ENCODE measurements at regions not wholly inside any gene's neighbourhood (a gene's known extent, or its start where the extent isn't known, plus 50 kb on each side); places are given as distances from the start of the nearest gene placed in this dataset.

DNA sequence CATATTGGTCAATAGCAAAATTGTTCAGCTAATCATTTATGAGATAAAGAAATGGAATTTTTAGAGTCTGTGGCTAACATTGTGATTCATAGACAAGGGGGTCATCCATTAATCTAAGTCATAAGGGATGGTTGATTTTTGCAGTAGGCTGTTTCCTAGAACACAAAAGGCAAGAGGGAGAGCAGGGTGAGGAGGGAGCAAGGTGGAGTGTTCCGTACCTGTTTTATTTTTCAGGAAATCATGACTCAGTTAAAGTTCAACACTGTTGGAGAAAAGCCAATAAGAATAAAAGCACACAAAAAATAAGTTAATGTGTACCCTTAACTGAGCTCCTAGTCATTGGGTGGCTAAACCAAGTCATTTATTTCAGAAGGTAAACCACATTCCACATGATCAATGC, 512.4 kb upstream of the ATXN8OS start:
- intact Hi-C loops (cut with DNase I): no loop called here
- Histone ChIP-seq H3K4me3 (no peak overlapping the region), H3K4me1 (no peaks in the 10 kb centered on the region), H3K36me3 (no peaks in the 10 kb centered on the region), H3K27me3 (ENCODE audit: low read depth) (no peaks in the 10 kb centered on the region), H3K9me3 (no peaks in the 10 kb centered on the region), H3K27ac (no peak overlapping the region)
- no peak for ATAC-seq
- TF ChIP-seq, protein P1, sequence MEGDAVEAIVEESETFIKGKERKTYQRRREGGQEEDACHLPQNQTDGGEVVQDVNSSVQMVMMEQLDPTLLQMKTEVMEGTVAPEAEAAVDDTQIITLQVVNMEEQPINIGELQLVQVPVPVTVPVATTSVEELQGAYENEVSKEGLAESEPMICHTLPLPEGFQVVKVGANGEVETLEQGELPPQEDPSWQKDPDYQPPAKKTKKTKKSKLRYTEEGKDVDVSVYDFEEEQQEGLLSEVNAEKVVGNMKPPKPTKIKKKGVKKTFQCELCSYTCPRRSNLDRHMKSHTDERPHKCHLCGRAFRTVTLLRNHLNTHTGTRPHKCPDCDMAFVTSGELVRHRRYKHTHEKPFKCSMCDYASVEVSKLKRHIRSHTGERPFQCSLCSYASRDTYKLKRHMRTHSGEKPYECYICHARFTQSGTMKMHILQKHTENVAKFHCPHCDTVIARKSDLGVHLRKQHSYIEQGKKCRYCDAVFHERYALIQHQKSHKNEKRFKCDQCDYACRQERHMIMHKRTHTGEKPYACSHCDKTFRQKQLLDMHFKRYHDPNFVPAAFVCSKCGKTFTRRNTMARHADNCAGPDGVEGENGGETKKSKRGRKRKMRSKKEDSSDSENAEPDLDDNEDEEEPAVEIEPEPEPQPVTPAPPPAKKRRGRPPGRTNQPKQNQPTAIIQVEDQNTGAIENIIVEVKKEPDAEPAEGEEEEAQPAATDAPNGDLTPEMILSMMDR (IDR thresholded peaks at IDR 0.05): no peak
- no peak for DNase-seq

DNA sequence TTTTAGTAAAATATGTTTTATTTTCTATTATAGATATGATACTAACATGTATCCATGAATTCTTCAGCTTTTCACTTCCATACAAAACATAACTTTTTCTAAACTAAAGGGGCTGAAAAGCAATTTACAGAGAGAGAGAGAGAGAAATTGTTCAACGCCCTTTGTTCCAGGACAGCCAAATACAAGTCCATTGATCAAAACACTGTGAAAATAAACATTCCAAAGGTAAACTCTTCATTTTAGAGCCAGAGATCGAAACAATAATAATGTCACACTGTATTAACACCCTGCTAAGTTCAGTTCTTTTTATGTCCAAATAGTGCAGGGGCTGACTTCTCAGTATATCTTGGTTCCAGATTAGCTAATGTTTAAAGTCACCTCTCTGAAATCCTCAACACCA, 516.2 kb upstream of the ATXN8OS start:
- ATAC-seq (no peak), DNase-seq (no peak)
- no peaks in the 10 kb centered on the region for H3K27me3 ChIP-seq (ENCODE audit: low read depth)
- intact Hi-C loops (cut with DNase I): no loop called here
- H3K36me3 ChIP-seq: no peaks in the 10 kb centered on the region
- TF ChIP-seq, protein P1 (IDR thresholded peaks at IDR 0.05): no peak
- no peak overlapping the region for H3K27ac ChIP-seq
- no peak overlapping the region for H3K4me3 ChIP-seq
- H3K4me1 ChIP-seq: no peaks in the 10 kb centered on the region
- no peaks in the 10 kb centered on the region for H3K9me3 ChIP-seq

DNA sequence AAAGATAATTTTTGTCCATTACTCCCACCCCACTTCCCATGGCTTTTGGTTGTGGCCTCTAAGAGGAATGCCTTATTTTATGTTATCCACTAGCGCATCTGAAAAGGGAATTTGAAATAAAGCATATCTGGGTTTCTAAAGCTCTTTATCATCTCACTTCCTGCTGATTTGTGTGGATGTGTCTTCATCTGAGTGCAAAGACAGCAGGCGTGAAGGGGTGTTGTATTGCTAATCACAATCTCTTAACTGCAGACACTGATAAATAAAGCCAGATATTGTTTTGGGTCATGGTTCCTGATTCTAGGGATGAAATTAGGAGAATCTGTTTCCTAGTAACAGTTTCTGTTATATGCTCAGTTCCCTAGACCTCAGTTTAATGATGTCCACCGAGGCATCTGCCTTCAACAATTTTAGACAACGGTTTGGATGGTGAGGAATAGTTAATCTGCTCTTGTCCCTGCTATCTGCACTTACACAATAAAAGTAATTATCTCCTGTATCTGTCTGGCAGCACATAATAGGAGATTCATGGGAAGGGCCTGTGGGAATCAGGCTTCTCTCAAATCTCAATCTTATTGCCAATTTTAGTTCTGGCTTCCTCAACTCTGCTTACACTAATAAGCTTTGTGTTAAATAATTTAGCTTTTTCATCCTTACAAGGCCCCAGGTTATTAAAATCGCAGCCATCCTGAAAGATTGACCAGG, 517.9 kb upstream of the ATXN8OS start:
- no peaks in the 10 kb centered on the region for H3K36me3 ChIP-seq
- ATAC-seq (no peak), DNase-seq (no peak)
- H3K4me1 ChIP-seq: no peaks in the 10 kb centered on the region
- H3K4me3 ChIP-seq: no peak overlapping the region
- intact Hi-C loops (cut with DNase I): no loop called here
- no peak overlapping the region for H3K27ac ChIP-seq
- H3K9me3 ChIP-seq: no peaks in the 10 kb centered on the region
- TF ChIP-seq, protein P1 (IDR thresholded peaks at IDR 0.05): no peak
- no peaks in the 10 kb centered on the region for H3K27me3 ChIP-seq (ENCODE audit: low read depth)

DNA sequence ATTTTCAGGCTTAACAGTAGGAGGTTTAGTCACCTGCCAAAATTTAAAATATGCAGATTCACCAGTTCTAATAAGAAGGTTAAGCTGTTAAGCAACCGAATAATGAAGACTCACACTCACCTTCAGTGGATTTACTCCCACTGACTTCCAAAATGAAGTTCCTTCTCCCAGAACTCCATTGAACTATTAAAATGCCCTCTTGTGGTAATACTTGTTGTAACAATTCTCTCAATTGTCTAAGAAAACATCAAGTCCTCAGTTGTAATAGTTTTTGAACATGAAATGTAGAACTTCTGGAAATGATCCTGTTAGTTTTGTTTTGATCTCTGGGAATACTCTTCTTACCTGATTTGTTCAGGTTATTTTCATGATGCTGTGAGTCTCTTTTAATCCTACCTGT, 522.0 kb upstream of the ATXN8OS start:
- intact Hi-C loops (cut with DNase I): no loop called here
- ATAC-seq (no peak), DNase-seq (no peak)
- H3K4me1 ChIP-seq: no peaks in the 10 kb centered on the region
- H3K27me3 ChIP-seq (ENCODE audit: low read depth): no peaks in the 10 kb centered on the region
- H3K4me3 ChIP-seq: no peak overlapping the region
- no peaks in the 10 kb centered on the region for H3K36me3 ChIP-seq
- no peak overlapping the region for H3K27ac ChIP-seq
- TF ChIP-seq, protein P1 (IDR thresholded peaks at IDR 0.05): no peak
- H3K9me3 ChIP-seq: no peaks in the 10 kb centered on the region

DNA sequence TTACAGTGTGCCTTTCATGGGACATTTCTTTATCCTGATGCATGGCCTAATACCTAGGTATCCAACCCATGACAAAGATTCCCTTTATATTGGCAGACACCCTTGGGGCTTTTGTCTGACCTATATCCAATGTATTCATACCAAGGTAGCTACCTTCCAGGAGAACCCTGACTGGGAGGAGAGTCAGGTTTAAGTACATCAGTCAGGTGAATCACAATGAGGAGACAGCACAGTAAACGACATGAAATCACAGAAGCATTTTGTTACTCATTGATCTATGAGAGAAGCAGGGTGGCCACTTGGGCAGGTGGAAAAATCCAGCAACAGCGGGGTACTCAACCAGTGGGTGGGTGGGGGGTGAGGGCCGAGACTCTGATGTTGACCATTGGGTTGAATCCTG, 527.4 kb upstream of the ATXN8OS start:
- ATAC-seq (no peak), DNase-seq (no peak)
- Histone ChIP-seq H3K4me1 (no peaks in the 10 kb centered on the region), H3K4me3 (no peak overlapping the region), H3K27ac (no peak overlapping the region), H3K36me3 (no peaks in the 10 kb centered on the region), H3K9me3 (no peaks in the 10 kb centered on the region), H3K27me3 (ENCODE audit: low read depth) (no peaks in the 10 kb centered on the region)
- intact Hi-C loops (cut with DNase I): no loop called here
- TF ChIP-seq, protein P1 (IDR thresholded peaks at IDR 0.05): no peak

Data from lower lobe of right lung (tissue), 2 donors.